Thyroid gland (tissue), 4 donors: ENCODE measurements at regions not wholly inside any gene's neighbourhood (a gene's known extent, or its start where the extent isn't known, plus 50 kb on each side); places are given as distances from the start of the nearest gene placed in this dataset.

ENCODE experiments used
- CTCF ChIP-seq, 6 experiments: fragments of 200-600 bp in 3 of 6; fragments of 450-650 bp in 3 of 6; sonication (generic) in 3 of 6; IDR thresholded peaks; one replicate each; pipeline ENCODE4 v1.5.1; 2016 to 2019; ENCODE audit warnings: antibody characterized with exemption in 6 of 6, mild to moderate bottlenecking in 2 of 6, inconsistent platforms in 1 of 6, moderate library complexity in 1 of 6
- POLR2A ChIP-seq, 2 donors: fragments of 450-650 bp; IDR thresholded peaks; one replicate each; pipeline ENCODE4 v1.6.1; 2017; ENCODE audit warnings: antibody characterized with exemption in 2 of 2, mild to moderate bottlenecking in 2 of 2, moderate library complexity in 1 of 2

GRCh38 chr16:73213732-73214455, 166.0 kb upstream of the ZFHX3 start:
- TF ChIP-seq CTCF (IDR thresholded peaks at IDR 0.05) (no peak), POLR2A (IDR thresholded peaks at IDR 0.05) (no peak)
